Panc1 (cell line): ENCODE measurements at regions not wholly inside any gene's neighbourhood (a gene's known extent, or its start where the extent isn't known, plus 50 kb on each side); places are given as distances from the start of the nearest gene placed in this dataset.

Source experiments
- ATAC-seq: fragments of 200-7000 bp; cut with Tn5 transposase; 2 replicates; pipeline ENCODE4 v1.9.1; 2020; ENCODE audit warnings: mild to moderate bottlenecking, moderate library complexity
- BruUV-seq: library from RNA; stranded (reverse); fragments of 400-500 nt; replicated peaks from 2 replicates; lab custom pipeline; 2021; lab: Mats Ljungman, UMichigan
- CTCF ChIA-PET: fragments of 300-600 bp; sonication (Branson Sonifier 250); formaldehyde crosslinking; loops from one replicate; lab custom pipeline; 2022; ENCODE audit warnings: antibody characterized with exemption; lab: Charles Lee
- POLR2A ChIA-PET: fragments of 300-600 bp; sonication (Branson Sonifier 250); formaldehyde crosslinking; loops from one replicate; lab custom pipeline; 2022; ENCODE audit warnings: antibody characterized with exemption; lab: Charles Lee
- DNase-seq: peaks from one replicate; pipeline ENCODE4 v3.0.0-alpha.2; 2010; ENCODE audit warnings: low read depth, low spot score
- H3K27ac ChIP-seq: 2 replicates; pipeline ENCODE4 v1.5.1; 2011; ENCODE audit warnings: mild to moderate bottlenecking, low read length, inconsistent platforms
- H3K27me3 ChIP-seq: fragments of 200-500 bp; sonication (Bioruptor generic); 2 replicates; pipeline ENCODE4 v1.6.0; 2014; ENCODE audit warnings: low read length, inconsistent platforms; ENCODE audit not compliant: control insufficient read depth, insufficient read depth
- H3K36me3 ChIP-seq: fragments of 200-500 bp; sonication (Bioruptor generic); 2 replicates; pipeline ENCODE4 v1.5.1; 2014; ENCODE audit warnings: inconsistent platforms, mild to moderate bottlenecking, low read length, moderate library complexity; ENCODE audit not compliant: control insufficient read depth, insufficient read depth
- H3K4me1 ChIP-seq: 2 replicates; pipeline ENCODE4 v1.5.1; 2011; ENCODE audit warnings: inconsistent platforms, mild to moderate bottlenecking, low read length, moderate library complexity; ENCODE audit not compliant: control insufficient read depth, insufficient read depth
- H3K4me3 ChIP-seq, 2 experiments: 2 replicates each; pipeline ENCODE4 v1.5.1; 2011 to 2012; ENCODE audit warnings: low read depth in 2 of 2, low read length in 2 of 2, mild to moderate bottlenecking in 2 of 2, inconsistent platforms in 1 of 2, moderate library complexity in 1 of 2
- H3K9me3 ChIP-seq: fragments of 200-500 bp; sonication (Bioruptor generic); 2 replicates; pipeline ENCODE4 v1.5.1; 2014; ENCODE audit warnings: low read depth, mild to moderate bottlenecking, inconsistent platforms, low read length, moderate library complexity; ENCODE audit not compliant: control insufficient read depth, insufficient read depth
- POLR2AphosphoS5 ChIP-seq: IDR thresholded peaks from 2 replicates; pipeline ENCODE4 v1.6.1; 2012; ENCODE audit warnings: mild to moderate bottlenecking, low read depth, low read length, moderate library complexity
- SIN3A ChIP-seq: IDR thresholded peaks from 2 replicates; pipeline ENCODE4 v1.6.1; 2012; ENCODE audit warnings: low read depth, mild to moderate bottlenecking, low read length, moderate library complexity, borderline replicate concordance; ENCODE audit not compliant: insufficient read depth
- TCF7L2 ChIP-seq: IDR thresholded peaks from 2 replicates; pipeline ENCODE4 v1.6.1; 2011; ENCODE audit warnings: mild to moderate bottlenecking, low read depth, low read length, inconsistent platforms
- in situ Hi-C: cut with HindIII; loops from 2 replicates; pipeline ENCODE4 v1.10.0; 2016; ENCODE audit warnings: low sequenced_read_pairs, low pct_unique_long_range_greater_than_20kb
- intact Hi-C: fragments of 100-400 bp; cut with micrococcal nuclease; formaldehyde crosslinking; loops from one replicate; pipeline ENCODE4 v1.10.0; 2022; ENCODE audit not compliant: unreplicated experiment
- TF ChIP-seq, protein P1 (sequence below): fragments of 450-650 bp; IDR thresholded peaks from 2 replicates; pipeline ENCODE4 v1.5.1; 2017; ENCODE audit warnings: mild to moderate bottlenecking
- TF ChIP-seq, protein P2 (sequence below), 2 experiments: IDR thresholded peaks; 2 replicates each; pipeline ENCODE4 v1.6.1; 2011 to 2012; ENCODE audit warnings: low read depth in 2 of 2, control low read depth in 1 of 2, low read length in 1 of 2, mild to moderate bottlenecking in 1 of 2, moderate library complexity in 1 of 2; ENCODE audit not compliant: insufficient read depth in 1 of 2

DNA sequence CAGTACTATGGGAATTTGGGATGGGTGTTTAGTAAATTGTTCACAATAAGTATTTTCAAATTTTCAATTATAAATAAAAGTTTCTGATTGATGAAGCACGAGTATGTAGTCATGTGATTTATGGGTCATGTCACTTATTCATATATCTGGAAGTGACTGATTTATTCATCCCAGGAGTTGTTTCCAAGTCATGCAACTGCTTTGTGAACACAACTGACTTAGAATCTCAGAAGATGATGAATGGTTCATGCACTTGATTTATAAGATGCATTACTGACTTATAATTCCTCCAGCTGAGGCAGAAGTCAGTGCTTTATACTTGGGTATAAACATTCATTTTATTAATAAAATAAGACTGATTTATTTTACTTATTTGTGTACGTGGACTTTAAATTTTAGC, 137.8 kb upstream of the CBLB start:
- no peaks in the 10 kb centered on the region for H3K4me1 ChIP-seq
- no peaks in the 10 kb centered on the region for H3K36me3 ChIP-seq
- no peak for TF ChIP-seq POLR2AphosphoS5
- no peaks in the 10 kb centered on the region for H3K27me3 ChIP-seq
- BruUV-seq = no TSS peak
- no peak for ATAC-seq
- ChIA-PET POLR2A (no interaction called here), CTCF (no interaction called here)
- no peak overlapping the region for H3K4me3 ChIP-seq
- no peaks in the 10 kb centered on the region for H3K9me3 ChIP-seq
- intact Hi-C loops = no loop called here
- no peak overlapping the region for H3K27ac ChIP-seq
- no peak for DNase-seq
- in situ Hi-C loops = no loop called here

DNA sequence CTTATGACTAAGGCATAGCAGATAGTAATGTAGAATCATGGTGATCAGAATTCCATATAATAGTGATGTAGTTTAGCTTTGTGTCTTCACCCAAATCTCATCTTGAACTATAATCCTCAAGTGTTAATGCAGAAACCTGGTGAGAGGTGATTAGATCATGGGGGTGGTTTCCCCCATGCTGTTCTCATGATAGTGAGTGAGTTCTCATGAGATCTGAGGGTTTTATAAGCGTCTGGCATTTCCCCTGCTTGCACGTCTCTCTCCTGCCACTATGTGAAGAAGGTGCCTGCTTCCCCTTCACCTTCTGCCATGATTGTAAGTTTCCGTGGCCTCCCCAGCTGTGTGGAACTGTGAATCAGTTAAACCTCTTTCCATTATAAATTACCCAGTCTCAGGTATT, 138.7 kb upstream of the CBLB start:
- intact Hi-C loops = no loop called here
- Histone ChIP-seq H3K4me1 (no peaks in the 10 kb centered on the region), H3K27me3 (no peaks in the 10 kb centered on the region), H3K9me3 (no peaks in the 10 kb centered on the region), H3K4me3 (no peak overlapping the region), H3K27ac (no peak overlapping the region), H3K36me3 (no peaks in the 10 kb centered on the region)
- ATAC-seq (no peak), DNase-seq (no peak)
- TF ChIP-seq SIN3A (no peak), POLR2AphosphoS5 (no peak), TCF7L2 (no peak)
- TF ChIP-seq, protein P1, sequence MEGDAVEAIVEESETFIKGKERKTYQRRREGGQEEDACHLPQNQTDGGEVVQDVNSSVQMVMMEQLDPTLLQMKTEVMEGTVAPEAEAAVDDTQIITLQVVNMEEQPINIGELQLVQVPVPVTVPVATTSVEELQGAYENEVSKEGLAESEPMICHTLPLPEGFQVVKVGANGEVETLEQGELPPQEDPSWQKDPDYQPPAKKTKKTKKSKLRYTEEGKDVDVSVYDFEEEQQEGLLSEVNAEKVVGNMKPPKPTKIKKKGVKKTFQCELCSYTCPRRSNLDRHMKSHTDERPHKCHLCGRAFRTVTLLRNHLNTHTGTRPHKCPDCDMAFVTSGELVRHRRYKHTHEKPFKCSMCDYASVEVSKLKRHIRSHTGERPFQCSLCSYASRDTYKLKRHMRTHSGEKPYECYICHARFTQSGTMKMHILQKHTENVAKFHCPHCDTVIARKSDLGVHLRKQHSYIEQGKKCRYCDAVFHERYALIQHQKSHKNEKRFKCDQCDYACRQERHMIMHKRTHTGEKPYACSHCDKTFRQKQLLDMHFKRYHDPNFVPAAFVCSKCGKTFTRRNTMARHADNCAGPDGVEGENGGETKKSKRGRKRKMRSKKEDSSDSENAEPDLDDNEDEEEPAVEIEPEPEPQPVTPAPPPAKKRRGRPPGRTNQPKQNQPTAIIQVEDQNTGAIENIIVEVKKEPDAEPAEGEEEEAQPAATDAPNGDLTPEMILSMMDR = no peak
- TF ChIP-seq, protein P2, sequence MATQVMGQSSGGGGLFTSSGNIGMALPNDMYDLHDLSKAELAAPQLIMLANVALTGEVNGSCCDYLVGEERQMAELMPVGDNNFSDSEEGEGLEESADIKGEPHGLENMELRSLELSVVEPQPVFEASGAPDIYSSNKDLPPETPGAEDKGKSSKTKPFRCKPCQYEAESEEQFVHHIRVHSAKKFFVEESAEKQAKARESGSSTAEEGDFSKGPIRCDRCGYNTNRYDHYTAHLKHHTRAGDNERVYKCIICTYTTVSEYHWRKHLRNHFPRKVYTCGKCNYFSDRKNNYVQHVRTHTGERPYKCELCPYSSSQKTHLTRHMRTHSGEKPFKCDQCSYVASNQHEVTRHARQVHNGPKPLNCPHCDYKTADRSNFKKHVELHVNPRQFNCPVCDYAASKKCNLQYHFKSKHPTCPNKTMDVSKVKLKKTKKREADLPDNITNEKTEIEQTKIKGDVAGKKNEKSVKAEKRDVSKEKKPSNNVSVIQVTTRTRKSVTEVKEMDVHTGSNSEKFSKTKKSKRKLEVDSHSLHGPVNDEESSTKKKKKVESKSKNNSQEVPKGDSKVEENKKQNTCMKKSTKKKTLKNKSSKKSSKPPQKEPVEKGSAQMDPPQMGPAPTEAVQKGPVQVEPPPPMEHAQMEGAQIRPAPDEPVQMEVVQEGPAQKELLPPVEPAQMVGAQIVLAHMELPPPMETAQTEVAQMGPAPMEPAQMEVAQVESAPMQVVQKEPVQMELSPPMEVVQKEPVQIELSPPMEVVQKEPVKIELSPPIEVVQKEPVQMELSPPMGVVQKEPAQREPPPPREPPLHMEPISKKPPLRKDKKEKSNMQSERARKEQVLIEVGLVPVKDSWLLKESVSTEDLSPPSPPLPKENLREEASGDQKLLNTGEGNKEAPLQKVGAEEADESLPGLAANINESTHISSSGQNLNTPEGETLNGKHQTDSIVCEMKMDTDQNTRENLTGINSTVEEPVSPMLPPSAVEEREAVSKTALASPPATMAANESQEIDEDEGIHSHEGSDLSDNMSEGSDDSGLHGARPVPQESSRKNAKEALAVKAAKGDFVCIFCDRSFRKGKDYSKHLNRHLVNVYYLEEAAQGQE (IDR thresholded peaks at IDR 0.05; ENCODE audit: insufficient read depth in 1 of 2, low read depth in 2 of 2, low read length in 1 of 2) = no peak
- in situ Hi-C loops = no loop called here
- CTCF ChIA-PET = no interaction called here
- POLR2A ChIA-PET = no interaction called here
- BruUV-seq = no TSS peak

DNA sequence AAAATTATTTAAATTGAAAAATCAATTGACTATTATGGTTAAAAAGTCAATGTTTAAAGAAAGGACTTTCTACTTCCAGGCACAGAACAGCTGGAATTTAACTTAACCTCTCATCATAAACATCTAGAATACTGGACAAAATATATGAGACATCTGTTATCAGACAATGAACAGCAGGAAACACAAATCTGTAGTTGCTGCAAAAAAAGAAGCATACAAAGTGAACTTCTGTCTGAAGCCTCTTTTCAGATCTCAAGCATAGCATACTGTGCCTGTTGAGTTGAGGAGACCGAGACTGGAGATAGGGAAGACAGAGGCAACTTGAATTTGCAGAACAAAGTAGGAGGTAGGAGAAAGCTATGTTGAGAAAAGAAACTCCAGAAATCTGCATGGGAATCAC, 140.0 kb upstream of the CBLB start:
- CTCF ChIA-PET = no interaction called here
- Histone ChIP-seq H3K27ac (no peak overlapping the region), H3K4me3 (no peak overlapping the region), H3K4me1 (no peaks in the 10 kb centered on the region), H3K27me3 (no peaks in the 10 kb centered on the region), H3K36me3 (no peaks in the 10 kb centered on the region), H3K9me3 (no peaks in the 10 kb centered on the region)
- in situ Hi-C loops = no loop called here
- ATAC-seq = no peak
- POLR2A ChIA-PET = no interaction called here
- no peak for DNase-seq
- TF ChIP-seq, protein P2 (IDR thresholded peaks at IDR 0.05; ENCODE audit: insufficient read depth in 1 of 2, low read depth in 2 of 2, low read length in 1 of 2) = no peak
- TF ChIP-seq SIN3A = no peak
- TF ChIP-seq POLR2AphosphoS5 = no peak
- no peak for TF ChIP-seq TCF7L2
- TF ChIP-seq, protein P1 = no peak
- BruUV-seq = no TSS peak
- intact Hi-C loops = no loop called here
